ENCODE measurements at regions not wholly inside any gene's neighbourhood (a gene's known extent, or its start where the extent isn't known, plus 50 kb on each side); places are given as distances from the start of the nearest gene placed in this dataset.

- H3K36me3 Mint-ChIP-seq (ENCODE audit: insufficient read depth in 2 of 2), result no peaks in the 10 kb centered on the region
- H3K9me3 Mint-ChIP-seq, result peaks cover 0 to 2% of the 10 kb centered on the region in 2 donors
- H3K4me1 Mint-ChIP-seq (ENCODE audit: low read depth), result peaks cover 28% of the 10 kb centered on the region
- peak; percentile 34 to 55 for ATAC-seq (replicated peaks in 1 of 2)
- DNase-seq, result no peak
- H3K27ac Mint-ChIP-seq, result no peak overlapping the region
- H3K27me3 Mint-ChIP-seq (ENCODE audit: low read depth), result peaks cover 5% of the 10 kb centered on the region
- no peak overlapping the region for H3K4me3 Mint-ChIP-seq
These were observed 305.4 kb downstream of the BCL11B start for GRCh38 chr14:98966475-98967162.

- Mint-ChIP-seq H3K27ac (no peak overlapping the region), H3K36me3 (ENCODE audit: insufficient read depth in 2 of 2) (no peaks in the 10 kb centered on the region), H3K9me3 (peaks cover 0 to 3% of the 10 kb centered on the region in 2 donors), H3K4me3 (no peak overlapping the region), H3K27me3 (ENCODE audit: low read depth) (no peaks in the 10 kb centered on the region), H3K4me1 (ENCODE audit: low read depth) (peaks cover 11% of the 10 kb centered on the region)
- ATAC-seq (replicated peaks in 1 of 2) (peak; percentile 33 to 39), DNase-seq (no peak)
These were observed 297.9 kb downstream of the BCL11B start for GRCh38 chr14:98974113-98974512.

- Mint-ChIP-seq H3K27ac (no peak overlapping the region), H3K36me3 (ENCODE audit: insufficient read depth in 2 of 2) (peaks cover 0 to 1% of the 10 kb centered on the region in 2 donors), H3K27me3 (ENCODE audit: low read depth) (no peaks in the 10 kb centered on the region), H3K9me3 (peaks cover 0 to 6% of the 10 kb centered on the region in 2 donors), H3K4me1 (ENCODE audit: low read depth) (peaks cover 11% of the 10 kb centered on the region), H3K4me3 (no peak overlapping the region)
- ATAC-seq (replicated peaks in 1 of 2) (no peak), DNase-seq (no peak)
These were observed 295.7 kb downstream of the BCL11B start for GRCh38 chr14:98976271-98976670.

- H3K27me3 Mint-ChIP-seq (ENCODE audit: low read depth), result no peaks in the 10 kb centered on the region
- no peak for DNase-seq
- H3K27ac Mint-ChIP-seq, result no peak overlapping the region
- peaks cover 0 to 6% of the 10 kb centered on the region in 2 donors for H3K9me3 Mint-ChIP-seq
- peaks cover 0 to 1% of the 10 kb centered on the region in 2 donors for H3K36me3 Mint-ChIP-seq (ENCODE audit: insufficient read depth in 2 of 2)
- peaks cover 12% of the 10 kb centered on the region for H3K4me1 Mint-ChIP-seq (ENCODE audit: low read depth)
- H3K4me3 Mint-ChIP-seq, result no peak overlapping the region
- ATAC-seq (replicated peaks in 1 of 2), result no peak
These were observed 294.5 kb downstream of the BCL11B start for GRCh38 chr14:98977451-98977850.

- Mint-ChIP-seq H3K27me3 (ENCODE audit: low read depth) (no peaks in the 10 kb centered on the region), H3K4me3 (no peak overlapping the region), H3K36me3 (ENCODE audit: insufficient read depth in 2 of 2) (peaks cover 0 to 1% of the 10 kb centered on the region in 2 donors), H3K4me1 (ENCODE audit: low read depth) (peaks cover 29% of the 10 kb centered on the region), H3K27ac (no peak overlapping the region), H3K9me3 (peaks cover 0 to 6% of the 10 kb centered on the region in 2 donors)
- no peak for DNase-seq
- ATAC-seq (replicated peaks in 1 of 2), result no peak
These were observed 289.0 kb downstream of the BCL11B start for GRCh38 chr14:98982986-98983385.

- Mint-ChIP-seq H3K27ac (peak overlapping the region; percentile 84), H3K9me3 (peaks cover 0 to 2% of the 10 kb centered on the region in 2 donors), H3K4me1 (ENCODE audit: low read depth) (peaks cover 29% of the 10 kb centered on the region), H3K4me3 (peak overlapping the region; percentile 74 to 83), H3K36me3 (ENCODE audit: insufficient read depth in 2 of 2) (peaks cover 0 to 1% of the 10 kb centered on the region in 2 donors), H3K27me3 (ENCODE audit: low read depth) (no peaks in the 10 kb centered on the region)
- ATAC-seq (replicated peaks in 1 of 2) (no peak), DNase-seq (no peak)
These were observed 287.8 kb downstream of the BCL11B start for GRCh38 chr14:98984027-98984718.

- Mint-ChIP-seq H3K27ac (peak overlapping the region; percentile 84), H3K27me3 (ENCODE audit: low read depth) (no peaks in the 10 kb centered on the region), H3K4me3 (peak overlapping the region; percentile 74 to 83), H3K36me3 (ENCODE audit: insufficient read depth in 2 of 2) (no peaks in the 10 kb centered on the region), H3K9me3 (no peaks in the 10 kb centered on the region), H3K4me1 (ENCODE audit: low read depth) (peaks cover 29% of the 10 kb centered on the region)
- peak; percentile 99 to 100 for ATAC-seq (replicated peaks in 1 of 2)
- DNase-seq, result peak; percentile 76 to 77
These were observed 287.3 kb downstream of the BCL11B start for GRCh38 chr14:98984719-98985041.

- H3K9me3 Mint-ChIP-seq, result peaks cover 0 to 2% of the 10 kb centered on the region in 2 donors
- H3K27ac Mint-ChIP-seq, result peak overlapping the region; percentile 87
- peaks cover 27% of the 10 kb centered on the region for H3K4me1 Mint-ChIP-seq (ENCODE audit: low read depth)
- DNase-seq (no peak), ATAC-seq (replicated peaks in 1 of 2) (no peak)
- no peaks in the 10 kb centered on the region for H3K36me3 Mint-ChIP-seq (ENCODE audit: insufficient read depth in 2 of 2)
- peak overlapping the region in 1 of 2 donors; percentile 77 for H3K4me3 Mint-ChIP-seq
- no peaks in the 10 kb centered on the region for H3K27me3 Mint-ChIP-seq (ENCODE audit: low read depth)
These were observed 278.2 kb downstream of the BCL11B start for GRCh38 chr14:98993818-98994217.

- Mint-ChIP-seq H3K36me3 (ENCODE audit: insufficient read depth in 2 of 2) (no peaks in the 10 kb centered on the region), H3K27ac (peak overlapping the region; percentile 87), H3K4me3 (peak overlapping the region; percentile 57 to 77), H3K27me3 (ENCODE audit: low read depth) (no peaks in the 10 kb centered on the region), H3K9me3 (peaks cover 0 to 2% of the 10 kb centered on the region in 2 donors), H3K4me1 (ENCODE audit: low read depth) (peaks cover 27% of the 10 kb centered on the region)
- no peak for ATAC-seq (replicated peaks in 1 of 2)
- DNase-seq, result no peak
These were observed 277.4 kb downstream of the BCL11B start for GRCh38 chr14:98994561-98994960.

GRCh38 chr14:98997526-98998205, 274.3 kb downstream of the BCL11B start:
- H3K4me1 Mint-ChIP-seq (ENCODE audit: low read depth), result peaks cover 27% of the 10 kb centered on the region
- ATAC-seq (replicated peaks in 1 of 2), result no peak
- no peaks in the 10 kb centered on the region for H3K36me3 Mint-ChIP-seq (ENCODE audit: insufficient read depth in 2 of 2)
- DNase-seq, result no peak
- peaks cover 0 to 2% of the 10 kb centered on the region in 2 donors for H3K9me3 Mint-ChIP-seq
- no peak overlapping the region for H3K4me3 Mint-ChIP-seq
- H3K27ac Mint-ChIP-seq, result no peak overlapping the region
- no peaks in the 10 kb centered on the region for H3K27me3 Mint-ChIP-seq (ENCODE audit: low read depth)

- DNase-seq (no peak), ATAC-seq (replicated peaks in 1 of 2) (no peak)
- no peaks in the 10 kb centered on the region for H3K9me3 Mint-ChIP-seq
- no peak overlapping the region for H3K4me3 Mint-ChIP-seq
- H3K27ac Mint-ChIP-seq, result no peak overlapping the region
- no peaks in the 10 kb centered on the region for H3K36me3 Mint-ChIP-seq (ENCODE audit: insufficient read depth in 2 of 2)
- peaks cover 20% of the 10 kb centered on the region for H3K4me1 Mint-ChIP-seq (ENCODE audit: low read depth)
- H3K27me3 Mint-ChIP-seq (ENCODE audit: low read depth), result no peaks in the 10 kb centered on the region
These were observed 272.7 kb downstream of the BCL11B start for GRCh38 chr14:98999345-98999744.

- H3K27me3 Mint-ChIP-seq (ENCODE audit: low read depth), result no peaks in the 10 kb centered on the region
- H3K36me3 Mint-ChIP-seq (ENCODE audit: insufficient read depth in 2 of 2), result no peaks in the 10 kb centered on the region
- no peak overlapping the region for H3K27ac Mint-ChIP-seq
- no peaks in the 10 kb centered on the region for H3K9me3 Mint-ChIP-seq
- peaks cover 14% of the 10 kb centered on the region for H3K4me1 Mint-ChIP-seq (ENCODE audit: low read depth)
- DNase-seq, result no peak
- no peak overlapping the region for H3K4me3 Mint-ChIP-seq
- no peak for ATAC-seq (replicated peaks in 1 of 2)
These were observed 272.1 kb downstream of the BCL11B start for GRCh38 chr14:98999901-99000300.

- ATAC-seq (replicated peaks in 1 of 2), result no peak
- H3K27me3 Mint-ChIP-seq (ENCODE audit: low read depth), result no peaks in the 10 kb centered on the region
- H3K36me3 Mint-ChIP-seq (ENCODE audit: insufficient read depth in 2 of 2), result no peaks in the 10 kb centered on the region
- DNase-seq, result no peak
- no peaks in the 10 kb centered on the region for H3K9me3 Mint-ChIP-seq
- H3K27ac Mint-ChIP-seq, result no peak overlapping the region
- peaks cover 6% of the 10 kb centered on the region for H3K4me1 Mint-ChIP-seq (ENCODE audit: low read depth)
- no peak overlapping the region for H3K4me3 Mint-ChIP-seq
These were observed 270.8 kb downstream of the BCL11B start for GRCh38 chr14:99001241-99001640.
